Thyroid gland (tissue), 4 donors: ENCODE measurements at regions not wholly inside any gene's neighbourhood (a gene's known extent, or its start where the extent isn't known, plus 50 kb on each side); places are given as distances from the start of the nearest gene placed in this dataset.

Experiments
- CTCF ChIP-seq, 6 experiments: fragments of 200-600 bp in 3 of 6; fragments of 450-650 bp in 3 of 6; sonication (generic) in 3 of 6; IDR thresholded peaks; one replicate each; pipeline ENCODE4 v1.5.1; 2016 to 2019; ENCODE audit warnings: antibody characterized with exemption in 6 of 6, mild to moderate bottlenecking in 2 of 6, inconsistent platforms in 1 of 6, moderate library complexity in 1 of 6
- POLR2A ChIP-seq, 2 donors: fragments of 450-650 bp; IDR thresholded peaks; one replicate each; pipeline ENCODE4 v1.6.1; 2017; ENCODE audit warnings: antibody characterized with exemption in 2 of 2, mild to moderate bottlenecking in 2 of 2, moderate library complexity in 1 of 2

GRCh38 chr4:30600246-30601017 is 119.7 kb upstream of the PCDH7 start:
- TF ChIP-seq POLR2A (IDR thresholded peaks at IDR 0.05): no peak
- no peak for TF ChIP-seq CTCF (IDR thresholded peaks at IDR 0.05)
